SK-N-SH treated with all-trans-retinoic acid at 6 μM for 48 hours (cell line): ENCODE measurements at regions not wholly inside any gene's neighbourhood (a gene's known extent, or its start where the extent isn't known, plus 50 kb on each side); places are given as distances from the start of the nearest gene placed in this dataset.

Experiments used
- CREB5 ChIP-seq: fragments of 250-450 bp; sonication (Bioruptor Pico); IDR thresholded peaks from 2 replicates; pipeline ENCODE4 v1.5.1; 2020; ENCODE audit warnings: low read depth, mild to moderate bottlenecking, moderate library complexity
- OSR1 ChIP-seq: fragments of 250-450 bp; sonication (Bioruptor Pico); IDR thresholded peaks from 2 replicates; pipeline ENCODE4 v1.8.0; 2022; ENCODE audit warnings: moderate library complexity, mild to moderate bottlenecking, inconsistent platforms
- POU6F1 ChIP-seq: fragments of 250-450 bp; sonication (Bioruptor Pico); IDR thresholded peaks from 2 replicates; pipeline ENCODE4 v1.8.0; 2021; ENCODE audit warnings: low read depth, mild to moderate bottlenecking, moderate library complexity, borderline replicate concordance
- PPARA ChIP-seq: fragments of 250-450 bp; sonication (Bioruptor Pico); IDR thresholded peaks from 2 replicates; pipeline ENCODE4 v1.5.0; 2020; ENCODE audit warnings: mild to moderate bottlenecking, borderline replicate concordance
- SNAI2 ChIP-seq: fragments of 250-450 bp; sonication (Bioruptor Pico); IDR thresholded peaks from 2 replicates; pipeline ENCODE4 v1.5.0; 2020; ENCODE audit warnings: mild to moderate bottlenecking, moderate library complexity
- ZFP3 ChIP-seq: fragments of 250-450 bp; sonication (Bioruptor Pico); IDR thresholded peaks from 2 replicates; pipeline ENCODE4 v1.5.0; 2020; ENCODE audit warnings: mild to moderate bottlenecking, moderate library complexity
- ZNF565 ChIP-seq: fragments of 450-650 bp; formaldehyde crosslinking; conservative IDR thresholded peaks from 2 replicates; pipeline ENCODE4 v1.5.0; 2020; ENCODE audit warnings: low read depth, mild to moderate bottlenecking, moderate library complexity
- ZNF70 ChIP-seq: fragments of 450-650 bp; formaldehyde crosslinking; IDR thresholded peaks from 2 replicates; pipeline ENCODE4 v1.5.0; 2020; ENCODE audit warnings: mild to moderate bottlenecking, moderate library complexity
- TF ChIP-seq, protein P1 (sequence below): fragments of 250-450 bp; sonication (Bioruptor Pico); IDR thresholded peaks from 2 replicates; pipeline ENCODE4 v1.8.0; 2020; ENCODE audit warnings: mild to moderate bottlenecking, moderate library complexity, borderline replicate concordance
- TF ChIP-seq, protein P2 (sequence below): fragments of 250-450 bp; sonication (Bioruptor Pico); IDR thresholded peaks from 2 replicates; pipeline ENCODE4 v1.5.0; 2020; ENCODE audit warnings: mild to moderate bottlenecking, moderate library complexity

GRCh38 chr7:67976490-67976889 lies 979.9 kb downstream of the TYW1 start:
- TF ChIP-seq ZNF565 (no peak), ZFP3 (no peak), SNAI2 (CRISPR knock-in tag) (no peak), PPARA (CRISPR knock-in tag) (no peak), POU6F1 (CRISPR knock-in tag) (no peak), OSR1 (CRISPR knock-in tag) (no peak), ZNF70 (CRISPR knock-in tag) (no peak), CREB5 (CRISPR knock-in tag) (no peak)
- TF ChIP-seq, protein P1, sequence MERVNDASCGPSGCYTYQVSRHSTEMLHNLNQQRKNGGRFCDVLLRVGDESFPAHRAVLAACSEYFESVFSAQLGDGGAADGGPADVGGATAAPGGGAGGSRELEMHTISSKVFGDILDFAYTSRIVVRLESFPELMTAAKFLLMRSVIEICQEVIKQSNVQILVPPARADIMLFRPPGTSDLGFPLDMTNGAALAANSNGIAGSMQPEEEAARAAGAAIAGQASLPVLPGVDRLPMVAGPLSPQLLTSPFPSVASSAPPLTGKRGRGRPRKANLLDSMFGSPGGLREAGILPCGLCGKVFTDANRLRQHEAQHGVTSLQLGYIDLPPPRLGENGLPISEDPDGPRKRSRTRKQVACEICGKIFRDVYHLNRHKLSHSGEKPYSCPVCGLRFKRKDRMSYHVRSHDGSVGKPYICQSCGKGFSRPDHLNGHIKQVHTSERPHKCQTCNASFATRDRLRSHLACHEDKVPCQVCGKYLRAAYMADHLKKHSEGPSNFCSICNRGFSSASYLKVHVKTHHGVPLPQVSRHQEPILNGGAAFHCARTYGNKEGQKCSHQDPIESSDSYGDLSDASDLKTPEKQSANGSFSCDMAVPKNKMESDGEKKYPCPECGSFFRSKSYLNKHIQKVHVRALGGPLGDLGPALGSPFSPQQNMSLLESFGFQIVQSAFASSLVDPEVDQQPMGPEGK, result no peak
- TF ChIP-seq, protein P2, sequence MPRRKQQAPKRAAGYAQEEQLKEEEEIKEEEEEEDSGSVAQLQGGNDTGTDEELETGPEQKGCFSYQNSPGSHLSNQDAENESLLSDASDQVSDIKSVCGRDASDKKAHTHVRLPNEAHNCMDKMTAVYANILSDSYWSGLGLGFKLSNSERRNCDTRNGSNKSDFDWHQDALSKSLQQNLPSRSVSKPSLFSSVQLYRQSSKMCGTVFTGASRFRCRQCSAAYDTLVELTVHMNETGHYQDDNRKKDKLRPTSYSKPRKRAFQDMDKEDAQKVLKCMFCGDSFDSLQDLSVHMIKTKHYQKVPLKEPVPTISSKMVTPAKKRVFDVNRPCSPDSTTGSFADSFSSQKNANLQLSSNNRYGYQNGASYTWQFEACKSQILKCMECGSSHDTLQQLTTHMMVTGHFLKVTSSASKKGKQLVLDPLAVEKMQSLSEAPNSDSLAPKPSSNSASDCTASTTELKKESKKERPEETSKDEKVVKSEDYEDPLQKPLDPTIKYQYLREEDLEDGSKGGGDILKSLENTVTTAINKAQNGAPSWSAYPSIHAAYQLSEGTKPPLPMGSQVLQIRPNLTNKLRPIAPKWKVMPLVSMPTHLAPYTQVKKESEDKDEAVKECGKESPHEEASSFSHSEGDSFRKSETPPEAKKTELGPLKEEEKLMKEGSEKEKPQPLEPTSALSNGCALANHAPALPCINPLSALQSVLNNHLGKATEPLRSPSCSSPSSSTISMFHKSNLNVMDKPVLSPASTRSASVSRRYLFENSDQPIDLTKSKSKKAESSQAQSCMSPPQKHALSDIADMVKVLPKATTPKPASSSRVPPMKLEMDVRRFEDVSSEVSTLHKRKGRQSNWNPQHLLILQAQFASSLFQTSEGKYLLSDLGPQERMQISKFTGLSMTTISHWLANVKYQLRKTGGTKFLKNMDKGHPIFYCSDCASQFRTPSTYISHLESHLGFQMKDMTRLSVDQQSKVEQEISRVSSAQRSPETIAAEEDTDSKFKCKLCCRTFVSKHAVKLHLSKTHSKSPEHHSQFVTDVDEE (CRISPR knock-in tag), result no peak
